NCI-H2227 (cell line): ENCODE measurements at regions not wholly inside any gene's neighbourhood (a gene's known extent, or its start where the extent isn't known, plus 50 kb on each side); places are given as distances from the start of the nearest gene placed in this dataset.
"Not testable (repeated sequence)": the region's sequence is repeated elsewhere in the genome, so short reads cannot be mapped to it uniquely, and the experiment has no call there.

Experiments
- DNase-seq: peaks from one replicate; lab custom pipeline; 2025; ENCODE audit not compliant: unreplicated experiment; lab: John Stamatoyannopoulos, UW

- DNase-seq, result no peak
Observed at GRCh38 chr4:98828801-98829200, 100.1 kb downstream of the EIF4E start.

DNA sequence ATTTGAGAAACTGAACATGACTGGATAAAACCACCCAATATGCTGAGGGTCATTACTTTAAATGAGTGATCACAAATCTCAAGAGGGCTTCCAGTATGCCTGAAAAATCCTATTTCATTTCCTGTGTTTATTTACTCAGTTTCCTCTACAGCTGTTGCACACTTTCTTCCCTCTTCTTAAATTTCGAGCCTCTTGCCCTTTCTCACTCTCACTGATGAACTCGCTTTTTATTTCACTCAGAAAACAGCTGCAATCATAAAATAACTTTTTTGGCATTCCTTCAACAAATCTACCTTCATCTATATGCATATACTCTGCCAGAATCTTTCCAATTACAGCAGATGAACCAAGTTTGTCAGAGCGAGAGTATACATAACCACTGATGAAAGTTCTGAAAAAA is 101.3 kb downstream of the EIF4E start:
- no peak for DNase-seq

DNA sequence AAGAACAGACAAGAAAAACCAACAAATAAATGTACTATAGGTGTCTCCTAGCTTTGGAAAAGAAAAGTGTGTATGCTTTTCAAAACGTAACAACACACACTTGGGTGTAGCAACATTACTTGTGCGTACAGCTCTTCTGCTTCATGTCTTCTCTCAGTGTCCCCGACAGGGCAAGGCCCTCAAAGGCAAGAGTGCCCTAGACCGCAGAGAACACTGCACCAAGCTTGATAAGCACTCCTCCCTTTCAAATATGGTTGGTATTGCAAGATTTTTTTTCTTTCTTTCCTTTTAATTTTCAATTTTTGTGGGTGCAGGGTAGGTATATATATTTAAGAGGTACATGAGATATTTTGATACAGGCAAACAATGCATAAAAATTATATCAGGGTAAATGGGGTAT is 106.8 kb downstream of the EIF4E start:
- DNase-seq, result no peak

DNA sequence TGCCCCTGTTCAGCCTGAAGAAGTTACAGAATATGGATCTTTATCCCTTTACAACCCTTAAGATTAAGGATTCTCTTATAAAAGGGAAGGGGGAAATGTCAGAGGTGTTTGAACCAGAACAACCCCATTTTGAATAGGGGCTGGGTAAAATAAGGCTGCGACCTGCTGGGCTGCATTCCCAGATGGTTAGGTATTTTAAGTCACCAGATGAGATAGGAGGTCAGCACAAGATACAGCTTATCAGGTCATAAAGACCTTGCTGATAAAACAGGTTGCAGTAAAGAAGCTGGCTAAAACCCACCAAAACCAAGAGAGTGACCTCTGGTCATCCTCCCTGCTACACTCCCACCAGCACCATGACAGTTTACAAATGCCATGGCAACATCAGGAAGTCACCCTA is 110.8 kb downstream of the EIF4E start:
- not testable (repeated sequence) for DNase-seq

GRCh38 chr4:98816816-98817215 is 112.1 kb downstream of the EIF4E start:
- DNase-seq, result no peak

GRCh38 chr4:98816386-98816785 is 112.5 kb downstream of the EIF4E start:
- DNase-seq, result no peak

GRCh38 chr4:98804403-98804802 is 124.5 kb downstream of the EIF4E start:
- no peak for DNase-seq

DNA sequence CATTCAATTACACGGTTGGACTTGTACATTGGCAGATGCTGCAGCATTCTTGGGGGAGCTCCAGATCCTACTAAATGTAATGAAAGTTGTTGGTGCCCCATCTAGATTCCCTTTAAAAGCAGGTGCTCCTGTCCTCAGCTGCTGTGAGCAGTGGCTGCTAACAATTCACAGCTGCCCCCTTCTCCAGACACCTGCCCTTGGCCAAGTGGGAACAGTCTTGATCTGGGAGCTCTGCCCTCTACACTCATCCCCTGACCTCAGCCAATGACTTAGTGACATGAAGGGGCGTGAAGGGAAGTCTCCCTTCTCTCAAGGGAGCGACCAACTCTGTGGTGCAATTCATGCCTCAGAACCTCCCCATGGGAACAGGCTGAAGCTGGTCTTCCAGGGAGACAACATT is 125.7 kb downstream of the EIF4E start:
- no peak for DNase-seq

DNA sequence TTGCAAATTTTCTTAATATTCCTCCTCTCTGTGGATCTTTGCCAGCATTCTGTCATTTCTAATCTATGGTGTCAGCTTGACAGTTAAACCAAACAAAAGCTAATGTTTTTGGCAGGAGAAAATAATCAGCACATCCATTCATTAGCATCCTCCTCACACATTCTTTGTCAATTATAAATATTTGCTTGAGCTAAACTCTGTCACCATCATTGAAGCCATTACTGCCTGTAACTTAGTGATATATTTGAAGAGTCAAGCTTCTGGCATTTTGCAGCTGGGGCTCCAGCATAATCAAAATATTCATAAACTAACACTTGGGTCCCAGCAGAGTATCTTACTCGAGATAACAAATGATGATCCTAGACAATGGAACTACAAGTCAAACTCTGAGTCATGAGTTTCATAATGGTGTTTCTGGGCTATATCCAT is 126.1 kb downstream of the EIF4E start:
- no peak for DNase-seq

DNA sequence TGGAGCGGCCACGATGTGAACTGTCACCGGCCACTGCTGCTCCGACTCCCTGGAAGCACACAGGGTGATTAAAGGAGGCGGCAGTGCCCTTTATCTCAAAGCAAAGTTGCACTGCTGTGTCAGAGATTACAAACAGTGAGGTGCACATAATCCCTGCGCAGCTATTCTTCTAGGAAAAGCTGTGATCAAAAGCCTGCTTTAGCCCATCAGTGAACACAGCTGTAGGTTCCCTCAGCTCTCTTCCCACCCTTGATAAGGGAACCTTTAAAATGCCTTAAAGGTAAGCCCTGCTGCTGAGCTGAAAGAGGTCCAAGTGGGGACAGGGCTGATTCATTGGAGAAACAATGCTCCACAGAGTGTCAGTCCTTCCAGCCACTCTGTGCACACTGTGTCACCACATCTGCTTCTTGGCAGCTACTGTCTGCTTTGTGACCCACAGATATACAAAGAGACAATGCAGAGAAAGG is 127.6 kb downstream of the EIF4E start:
- DNase-seq, result no peak

GRCh38 chr4:98796991-98797390 is 131.9 kb downstream of the EIF4E start:
- DNase-seq, result no peak

DNA sequence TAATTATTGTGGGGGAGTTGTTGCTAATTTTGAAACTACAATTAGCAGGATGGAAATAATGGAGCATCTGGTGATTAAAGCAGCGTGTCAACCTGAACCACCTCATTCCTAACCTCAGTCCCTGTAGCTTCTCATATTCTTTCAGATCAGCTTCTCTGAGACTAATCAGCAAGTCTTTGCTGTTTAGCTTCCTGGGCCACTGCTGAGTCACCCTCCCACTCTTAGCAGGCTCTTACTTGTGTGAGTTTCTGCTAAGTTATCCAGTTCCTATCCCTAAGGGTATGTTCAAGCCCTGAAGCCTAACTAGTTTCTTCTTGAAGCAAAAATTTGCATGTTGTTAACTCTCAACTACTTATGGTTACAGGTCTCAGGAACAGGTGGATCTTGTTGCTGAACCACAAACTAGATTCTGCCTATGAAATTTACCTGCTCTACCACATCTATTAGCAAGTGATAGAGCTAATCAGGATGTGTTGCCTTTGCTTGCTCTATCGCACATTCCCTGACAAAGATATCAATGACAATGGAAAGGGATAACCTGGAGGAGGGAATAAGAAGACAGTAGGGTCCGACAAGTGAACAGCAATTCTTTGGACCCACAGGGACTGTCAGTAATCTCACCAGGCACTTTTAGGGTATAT is 134.2 kb downstream of the EIF4E start:
- no peak for DNase-seq

- no peak for DNase-seq
Observed at GRCh38 chr4:98793658-98794057, 135.2 kb upstream of the TSPAN5 start.

GRCh38 chr4:98786866-98787265 is 128.5 kb upstream of the TSPAN5 start:
- no peak for DNase-seq

GRCh38 chr4:98784947-98785706 is 126.7 kb upstream of the TSPAN5 start:
- no peak for DNase-seq

DNA sequence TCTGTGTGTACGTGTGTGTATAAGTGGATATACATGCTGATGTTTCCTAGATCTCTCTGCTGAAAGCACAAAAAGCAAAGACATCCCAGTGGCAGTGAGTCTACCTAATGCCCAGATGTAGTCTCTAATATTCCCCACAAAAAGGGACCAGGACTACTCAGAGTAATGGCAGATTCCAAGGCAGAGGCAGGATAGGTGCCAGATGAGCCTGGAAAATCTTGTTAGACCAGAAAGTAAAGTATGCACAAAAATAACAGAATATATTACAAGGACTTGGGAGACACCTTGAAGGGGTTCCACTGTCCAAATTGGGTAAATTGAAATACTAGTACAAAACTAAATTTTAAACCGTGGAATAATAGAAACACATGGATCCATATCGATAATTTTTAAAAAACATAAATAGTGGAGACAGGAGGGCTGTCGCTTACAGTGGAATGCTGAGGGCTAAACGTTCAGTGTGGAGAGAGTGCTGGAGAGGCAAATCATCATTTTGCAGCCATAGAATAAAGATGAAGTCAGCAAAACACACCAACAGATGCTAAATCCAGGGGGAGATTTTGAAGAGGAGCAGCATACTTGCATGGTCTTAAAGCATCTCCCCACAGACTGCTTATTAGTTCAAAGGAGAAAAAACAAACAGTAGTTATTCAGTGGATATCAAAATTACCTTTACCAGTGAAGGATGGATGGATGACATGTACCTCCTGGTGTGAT is 123.4 kb upstream of the TSPAN5 start:
- DNase-seq, result no peak

DNA sequence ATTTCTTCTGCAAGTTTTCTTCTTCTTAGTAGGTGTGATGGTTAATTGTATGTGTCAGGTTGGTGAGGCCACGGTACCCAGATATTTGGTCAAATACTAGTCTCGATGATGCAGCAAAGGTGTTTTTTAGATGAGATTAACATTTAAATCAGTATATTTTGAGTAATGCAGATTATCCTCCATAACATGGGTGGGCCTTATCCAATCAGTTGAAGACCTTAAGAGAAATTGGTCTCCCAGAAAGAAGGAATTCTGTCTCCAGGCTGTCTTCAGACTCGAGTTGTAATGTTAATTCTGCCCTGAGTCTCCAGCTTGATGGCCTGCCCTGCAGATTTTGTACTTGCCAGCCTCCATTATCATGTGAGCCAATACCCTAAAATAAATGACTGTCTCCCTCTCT is 122.5 kb upstream of the TSPAN5 start:
- DNase-seq, result no peak

GRCh38 chr4:98779088-98779487 is 120.7 kb upstream of the TSPAN5 start:
- no peak for DNase-seq

DNA sequence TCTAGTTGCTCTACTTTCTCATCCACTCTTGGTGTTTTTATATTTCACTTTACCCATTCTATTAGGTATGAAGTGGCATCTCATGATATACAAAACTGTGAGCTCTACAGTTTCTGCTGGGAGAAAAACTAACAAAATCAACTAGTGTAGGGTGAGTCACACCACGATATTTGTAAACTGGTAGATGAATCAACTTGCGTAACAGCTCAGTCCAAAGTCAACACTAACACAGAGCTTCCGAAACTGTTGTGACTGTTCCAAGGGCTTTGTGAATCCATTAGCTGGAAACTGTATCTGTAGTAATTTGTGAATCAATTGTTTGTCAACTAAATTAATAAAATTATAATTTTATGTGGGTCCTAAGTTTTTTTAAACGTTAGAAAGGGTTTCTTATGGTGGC is 119.8 kb upstream of the TSPAN5 start:
- no peak for DNase-seq

- DNase-seq, result no peak
Observed at GRCh38 chr4:98775672-98776071, 117.3 kb upstream of the TSPAN5 start.

GRCh38 chr4:98773638-98774037 is 115.2 kb upstream of the TSPAN5 start:
- no peak for DNase-seq
